WTC11 (cell line): ENCODE measurements at regions not wholly inside any gene's neighbourhood (a gene's known extent, or its start where the extent isn't known, plus 50 kb on each side); places are given as distances from the start of the nearest gene placed in this dataset.

ENCODE experiments used
- ATAC-seq: fragments of 200-7000 bp; cut with Tn5 transposase; 2 replicates; pipeline ENCODE4 v1.10.0; 2021; ENCODE audit warnings: mild to moderate bottlenecking, moderate library complexity
- CTCF ChIA-PET: fragments of 300-600 bp; sonication (Branson Sonifier 250); formaldehyde crosslinking; loops from one replicate; lab custom pipeline; 2021; ENCODE audit warnings: antibody characterized with exemption; lab: Charles Lee
- POLR2A ChIA-PET: fragments of 350-600 bp; sonication (Branson Sonifier 250); formaldehyde crosslinking; loops from one replicate; lab custom pipeline; 2021; ENCODE audit warnings: antibody characterized with exemption; lab: Charles Lee
- DNase-seq: peaks from one replicate; pipeline ENCODE4 v3.0.0; 2021; ENCODE audit warnings: low spot score
- H3K27ac Mint-ChIP-seq: 2 replicates; pipeline ENCODE4 v1.8.0; 2021; ENCODE audit warnings: mixed read lengths
- H3K27me3 Mint-ChIP-seq: 2 replicates; pipeline ENCODE4 v1.8.0; 2021; ENCODE audit warnings: low read depth, mild to moderate bottlenecking, moderate library complexity, mixed read lengths
- H3K36me3 Mint-ChIP-seq: 2 replicates; pipeline ENCODE4 v1.8.0; 2021; ENCODE audit warnings: mixed read lengths
- H3K4me1 Mint-ChIP-seq: 2 replicates; pipeline ENCODE4 v1.8.0; 2022; ENCODE audit warnings: mixed read lengths
- H3K4me3 Mint-ChIP-seq: 2 replicates; pipeline ENCODE4 v1.8.0; 2021; ENCODE audit warnings: mild to moderate bottlenecking, moderate library complexity, mixed read lengths
- H3K9me3 Mint-ChIP-seq: 2 replicates; pipeline ENCODE4 v1.8.0; 2021; ENCODE audit warnings: mixed read lengths
- ATF1 ChIP-seq: sonication (generic); formaldehyde crosslinking; IDR thresholded peaks from 2 replicates; pipeline ENCODE4 v1.8.1; 2023; ENCODE audit warnings: mild to moderate bottlenecking, moderate library complexity, missing genetic modification reagents
- CBFB ChIP-seq: sonication (generic); formaldehyde crosslinking; IDR thresholded peaks from 2 replicates; pipeline ENCODE4 v1.8.1; 2022; ENCODE audit warnings: mild to moderate bottlenecking, low read depth, missing genetic modification reagents
- ESRRA ChIP-seq: sonication (generic); formaldehyde crosslinking; IDR thresholded peaks from 2 replicates; pipeline ENCODE4 v1.8.1; 2022; ENCODE audit warnings: mild to moderate bottlenecking, missing genetic modification reagents, borderline replicate concordance
- ETV6 ChIP-seq: sonication (generic); formaldehyde crosslinking; IDR thresholded peaks from 2 replicates; pipeline ENCODE4 v1.8.1; 2022; ENCODE audit warnings: mild to moderate bottlenecking, missing genetic modification reagents
- FOXJ3 ChIP-seq: sonication (generic); formaldehyde crosslinking; IDR thresholded peaks from 2 replicates; pipeline ENCODE4 v1.9.0; 2021; ENCODE audit warnings: missing genetic modification reagents, mild to moderate bottlenecking, borderline replicate concordance
- FOXK1 ChIP-seq: sonication (generic); formaldehyde crosslinking; IDR thresholded peaks from 2 replicates; pipeline ENCODE4 v1.8.0; 2022; ENCODE audit warnings: mild to moderate bottlenecking, moderate library complexity, missing genetic modification reagents
- GRHL2 ChIP-seq: fragments of 250-450 bp; sonication (Bioruptor Pico); IDR thresholded peaks from 2 replicates; pipeline ENCODE4 v1.8.0; 2022; ENCODE audit warnings: mild to moderate bottlenecking, moderate library complexity; ENCODE audit not compliant: insufficient replicate concordance, severe bottlenecking
- MXD4 ChIP-seq: fragments of 250-450 bp; sonication (Bioruptor Pico); IDR thresholded peaks from 2 replicates; pipeline ENCODE4 v1.8.0; 2021; ENCODE audit warnings: mild to moderate bottlenecking, moderate library complexity, borderline replicate concordance
- MYBL2 ChIP-seq: sonication (generic); formaldehyde crosslinking; IDR thresholded peaks from 2 replicates; pipeline ENCODE4 v1.8.1; 2023; ENCODE audit warnings: mild to moderate bottlenecking, moderate library complexity, missing genetic modification reagents
- NFYB ChIP-seq: sonication (generic); formaldehyde crosslinking; conservative IDR thresholded peaks from 2 replicates; pipeline ENCODE4 v1.8.0; 2022; ENCODE audit warnings: low read depth, missing genetic modification reagents
- OVOL2 ChIP-seq: fragments of 250-450 bp; sonication (Bioruptor Pico); IDR thresholded peaks from 2 replicates; pipeline ENCODE4 v1.9.0; 2021; ENCODE audit warnings: mild to moderate bottlenecking, borderline replicate concordance
- SMAD3 ChIP-seq: sonication (generic); formaldehyde crosslinking; IDR thresholded peaks from 2 replicates; pipeline ENCODE4 v1.8.0; 2022; ENCODE audit warnings: missing genetic modification reagents, mild to moderate bottlenecking, borderline replicate concordance
- ZNF138 ChIP-seq: sonication (generic); formaldehyde crosslinking; conservative IDR thresholded peaks from 2 replicates; pipeline ENCODE4 v1.8.1; 2022; ENCODE audit warnings: mild to moderate bottlenecking, moderate library complexity, missing genetic modification reagents
- ZNF263 ChIP-seq: sonication (generic); formaldehyde crosslinking; IDR thresholded peaks from 2 replicates; pipeline ENCODE4 v1.8.1; 2022; ENCODE audit warnings: low read depth, mild to moderate bottlenecking, moderate library complexity, missing genetic modification reagents
- ZNF317 ChIP-seq: sonication (generic); formaldehyde crosslinking; IDR thresholded peaks from 2 replicates; pipeline ENCODE4 v1.8.1; 2023; ENCODE audit warnings: low read depth, mild to moderate bottlenecking, moderate library complexity, missing genetic modification reagents, borderline replicate concordance
- ZNF396 ChIP-seq: fragments of 250-450 bp; sonication (Bioruptor Pico); IDR thresholded peaks from 2 replicates; pipeline ENCODE4 v1.8.0; 2021; ENCODE audit warnings: mild to moderate bottlenecking, moderate library complexity, borderline replicate concordance
- ZNF423 ChIP-seq: fragments of 250-450 bp; sonication (Bioruptor Pico); IDR thresholded peaks from 2 replicates; pipeline ENCODE4 v2.1.2; 2022; ENCODE audit warnings: mild to moderate bottlenecking, moderate library complexity
- TF ChIP-seq, protein P1 (sequence below): sonication (generic); formaldehyde crosslinking; IDR thresholded peaks from 2 replicates; pipeline ENCODE4 v1.8.0; 2022; ENCODE audit warnings: mild to moderate bottlenecking, missing genetic modification reagents
- TF ChIP-seq, protein P2 (sequence below): sonication (generic); formaldehyde crosslinking; IDR thresholded peaks from 2 replicates; pipeline ENCODE4 v1.8.0; 2023; ENCODE audit warnings: missing genetic modification reagents
- TF ChIP-seq, protein P3 (sequence below): sonication (generic); formaldehyde crosslinking; IDR thresholded peaks from 2 replicates; pipeline ENCODE4 v1.8.1; 2023; ENCODE audit warnings: mild to moderate bottlenecking, missing genetic modification reagents
- TF ChIP-seq, protein P4 (sequence below): fragments of 250-450 bp; sonication (Bioruptor Pico); IDR thresholded peaks from 2 replicates; pipeline ENCODE4 v1.9.0; 2021; ENCODE audit warnings: moderate library complexity, mild to moderate bottlenecking, inconsistent platforms, borderline replicate concordance
- TF ChIP-seq, protein P5 (sequence below): sonication (generic); formaldehyde crosslinking; IDR thresholded peaks from 2 replicates; pipeline ENCODE4 v1.8.0; 2022; ENCODE audit warnings: missing genetic modification reagents
- TF ChIP-seq, protein P6 (sequence below): sonication (generic); formaldehyde crosslinking; IDR thresholded peaks from 2 replicates; pipeline ENCODE4 v1.8.1; 2023; ENCODE audit warnings: mild to moderate bottlenecking, moderate library complexity, missing genetic modification reagents
- TF ChIP-seq, protein P7 (sequence below): sonication (generic); formaldehyde crosslinking; conservative IDR thresholded peaks from 2 replicates; pipeline ENCODE4 v1.8.1; 2022; ENCODE audit warnings: mild to moderate bottlenecking, missing genetic modification reagents

DNA sequence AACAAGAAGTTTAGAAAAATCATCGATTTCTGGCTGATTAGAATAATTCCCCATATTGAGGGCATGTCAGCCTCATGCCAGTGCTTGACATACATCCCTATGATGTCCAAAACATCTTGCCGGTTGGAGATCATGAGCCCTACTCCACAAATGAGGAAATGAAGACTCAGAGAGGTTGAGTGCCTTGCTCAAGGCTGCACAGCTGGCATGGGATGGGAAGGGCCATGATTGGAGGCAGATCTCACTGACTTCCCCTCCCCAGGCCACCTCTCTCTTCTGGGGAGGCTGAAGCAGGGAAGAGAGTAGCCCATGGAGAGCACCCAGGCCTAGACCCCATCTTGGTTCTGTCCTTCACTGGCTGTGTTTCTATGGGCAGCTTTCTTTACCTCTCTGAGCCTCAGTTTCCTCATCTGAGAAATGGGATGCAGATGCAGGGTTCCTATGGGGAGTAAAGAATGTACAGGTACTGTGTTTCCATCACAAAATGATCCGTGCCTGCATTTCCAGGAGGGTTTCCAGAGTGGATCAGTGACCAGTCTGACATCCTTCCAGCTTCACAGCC lies 145.7 kb downstream of the SYF2 start:
- no peak for TF ChIP-seq ETV6 (CRISPR knock-in tag)
- no peak for TF ChIP-seq ZNF263
- TF ChIP-seq FOXJ3 (CRISPR knock-in tag): no peak
- TF ChIP-seq, protein P1, sequence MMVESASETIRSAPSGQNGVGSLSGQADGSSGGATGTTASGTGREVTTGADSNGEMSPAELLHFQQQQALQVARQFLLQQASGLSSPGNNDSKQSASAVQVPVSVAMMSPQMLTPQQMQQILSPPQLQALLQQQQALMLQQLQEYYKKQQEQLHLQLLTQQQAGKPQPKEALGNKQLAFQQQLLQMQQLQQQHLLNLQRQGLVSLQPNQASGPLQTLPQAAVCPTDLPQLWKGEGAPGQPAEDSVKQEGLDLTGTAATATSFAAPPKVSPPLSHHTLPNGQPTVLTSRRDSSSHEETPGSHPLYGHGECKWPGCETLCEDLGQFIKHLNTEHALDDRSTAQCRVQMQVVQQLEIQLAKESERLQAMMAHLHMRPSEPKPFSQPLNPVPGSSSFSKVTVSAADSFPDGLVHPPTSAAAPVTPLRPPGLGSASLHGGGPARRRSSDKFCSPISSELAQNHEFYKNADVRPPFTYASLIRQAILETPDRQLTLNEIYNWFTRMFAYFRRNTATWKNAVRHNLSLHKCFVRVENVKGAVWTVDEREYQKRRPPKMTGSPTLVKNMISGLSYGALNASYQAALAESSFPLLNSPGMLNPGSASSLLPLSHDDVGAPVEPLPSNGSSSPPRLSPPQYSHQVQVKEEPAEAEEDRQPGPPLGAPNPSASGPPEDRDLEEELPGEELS: no peak
- TF ChIP-seq, protein P2, sequence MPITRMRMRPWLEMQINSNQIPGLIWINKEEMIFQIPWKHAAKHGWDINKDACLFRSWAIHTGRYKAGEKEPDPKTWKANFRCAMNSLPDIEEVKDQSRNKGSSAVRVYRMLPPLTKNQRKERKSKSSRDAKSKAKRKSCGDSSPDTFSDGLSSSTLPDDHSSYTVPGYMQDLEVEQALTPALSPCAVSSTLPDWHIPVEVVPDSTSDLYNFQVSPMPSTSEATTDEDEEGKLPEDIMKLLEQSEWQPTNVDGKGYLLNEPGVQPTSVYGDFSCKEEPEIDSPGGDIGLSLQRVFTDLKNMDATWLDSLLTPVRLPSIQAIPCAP (CRISPR knock-in tag): no peak
- TF ChIP-seq, protein P3, sequence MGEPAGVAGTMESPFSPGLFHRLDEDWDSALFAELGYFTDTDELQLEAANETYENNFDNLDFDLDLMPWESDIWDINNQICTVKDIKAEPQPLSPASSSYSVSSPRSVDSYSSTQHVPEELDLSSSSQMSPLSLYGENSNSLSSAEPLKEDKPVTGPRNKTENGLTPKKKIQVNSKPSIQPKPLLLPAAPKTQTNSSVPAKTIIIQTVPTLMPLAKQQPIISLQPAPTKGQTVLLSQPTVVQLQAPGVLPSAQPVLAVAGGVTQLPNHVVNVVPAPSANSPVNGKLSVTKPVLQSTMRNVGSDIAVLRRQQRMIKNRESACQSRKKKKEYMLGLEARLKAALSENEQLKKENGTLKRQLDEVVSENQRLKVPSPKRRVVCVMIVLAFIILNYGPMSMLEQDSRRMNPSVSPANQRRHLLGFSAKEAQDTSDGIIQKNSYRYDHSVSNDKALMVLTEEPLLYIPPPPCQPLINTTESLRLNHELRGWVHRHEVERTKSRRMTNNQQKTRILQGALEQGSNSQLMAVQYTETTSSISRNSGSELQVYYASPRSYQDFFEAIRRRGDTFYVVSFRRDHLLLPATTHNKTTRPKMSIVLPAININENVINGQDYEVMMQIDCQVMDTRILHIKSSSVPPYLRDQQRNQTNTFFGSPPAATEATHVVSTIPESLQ: no peak
- no peak for TF ChIP-seq GRHL2 (CRISPR knock-in tag)
- TF ChIP-seq ZNF396 (CRISPR knock-in tag): no peak
- TF ChIP-seq, all 79 proteins: peak for 0
- H3K27ac Mint-ChIP-seq: no peak overlapping the region
- DNase-seq (no peak), ATAC-seq (no peak)
- H3K27me3 Mint-ChIP-seq: no peaks in the 10 kb centered on the region
- 0 out of 2 replicates have a peak, but pooled peaks cover 3% of the 10 kb centered on the region for H3K4me1 Mint-ChIP-seq
- H3K9me3 Mint-ChIP-seq: no peaks in the 10 kb centered on the region
- CTCF ChIA-PET: no interaction called here
- no peaks in the 10 kb centered on the region for H3K36me3 Mint-ChIP-seq
- POLR2A ChIA-PET: interaction anchor here (0.5 kb wide), 1 partner anchor 167 kb away, joined by 3 read pairs; no protein-coding TSS in a partner anchor
- H3K4me3 Mint-ChIP-seq: no peak overlapping the region

DNA sequence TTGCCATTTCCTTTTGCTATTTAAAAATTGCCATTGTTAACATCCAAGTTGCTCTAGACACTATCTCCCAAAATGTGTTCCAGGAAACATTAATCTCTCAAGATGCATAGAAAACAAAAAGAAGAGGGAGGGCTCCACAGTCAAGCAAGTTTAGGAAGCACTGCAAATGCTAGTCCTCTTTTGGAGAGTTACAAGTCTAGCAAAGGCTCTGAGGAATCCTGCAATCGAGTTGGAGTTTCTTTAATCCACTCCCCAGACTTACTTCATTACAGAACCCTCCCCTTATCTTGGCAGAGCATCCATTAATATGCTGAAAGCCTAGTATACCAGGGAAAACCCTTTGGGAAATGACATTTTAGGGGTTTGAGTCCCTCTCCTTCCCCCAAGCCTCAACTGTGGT lies 147.9 kb downstream of the SYF2 start:
- Mint-ChIP-seq H3K4me3 (no peak overlapping the region), H3K9me3 (no peaks in the 10 kb centered on the region), H3K36me3 (no peaks in the 10 kb centered on the region), H3K27ac (no peak overlapping the region), H3K4me1 (0 out of 2 replicates have a peak, but pooled peaks cover 3% of the 10 kb centered on the region), H3K27me3 (peaks cover 8% of the 10 kb centered on the region)
- ChIA-PET CTCF (interaction anchor here (0.6 to 2.0 kb wide), 3 partner anchors 48 to 235 kb away, joined by 3 to 7 read pairs (median 4); no protein-coding TSS in a partner anchor), POLR2A (interaction anchor here (0.6 kb wide), 1 partner anchor 1036 kb away, joined by 3 read pairs; no protein-coding TSS in a partner anchor)
- ATAC-seq (no peak), DNase-seq (no peak)
- no peak for TF ChIP-seq ZNF423
- TF ChIP-seq, protein P4, sequence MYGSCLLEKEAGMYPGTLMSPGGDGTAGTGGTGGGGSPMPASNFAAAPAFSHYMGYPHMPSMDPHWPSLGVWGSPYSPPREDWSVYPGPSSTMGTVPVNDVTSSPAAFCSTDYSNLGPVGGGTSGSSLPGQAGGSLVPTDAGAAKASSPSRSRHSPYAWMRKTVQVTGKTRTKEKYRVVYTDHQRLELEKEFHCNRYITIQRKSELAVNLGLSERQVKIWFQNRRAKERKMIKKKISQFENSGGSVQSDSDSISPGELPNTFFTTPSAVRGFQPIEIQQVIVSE: no peak
- TF ChIP-seq ZNF138: no peak
- TF ChIP-seq MXD4 (CRISPR knock-in tag): no peak
- no peak for TF ChIP-seq NFYB (CRISPR knock-in tag)
- no peak for TF ChIP-seq ZNF317 (CRISPR knock-in tag)
- TF ChIP-seq, protein P5, sequence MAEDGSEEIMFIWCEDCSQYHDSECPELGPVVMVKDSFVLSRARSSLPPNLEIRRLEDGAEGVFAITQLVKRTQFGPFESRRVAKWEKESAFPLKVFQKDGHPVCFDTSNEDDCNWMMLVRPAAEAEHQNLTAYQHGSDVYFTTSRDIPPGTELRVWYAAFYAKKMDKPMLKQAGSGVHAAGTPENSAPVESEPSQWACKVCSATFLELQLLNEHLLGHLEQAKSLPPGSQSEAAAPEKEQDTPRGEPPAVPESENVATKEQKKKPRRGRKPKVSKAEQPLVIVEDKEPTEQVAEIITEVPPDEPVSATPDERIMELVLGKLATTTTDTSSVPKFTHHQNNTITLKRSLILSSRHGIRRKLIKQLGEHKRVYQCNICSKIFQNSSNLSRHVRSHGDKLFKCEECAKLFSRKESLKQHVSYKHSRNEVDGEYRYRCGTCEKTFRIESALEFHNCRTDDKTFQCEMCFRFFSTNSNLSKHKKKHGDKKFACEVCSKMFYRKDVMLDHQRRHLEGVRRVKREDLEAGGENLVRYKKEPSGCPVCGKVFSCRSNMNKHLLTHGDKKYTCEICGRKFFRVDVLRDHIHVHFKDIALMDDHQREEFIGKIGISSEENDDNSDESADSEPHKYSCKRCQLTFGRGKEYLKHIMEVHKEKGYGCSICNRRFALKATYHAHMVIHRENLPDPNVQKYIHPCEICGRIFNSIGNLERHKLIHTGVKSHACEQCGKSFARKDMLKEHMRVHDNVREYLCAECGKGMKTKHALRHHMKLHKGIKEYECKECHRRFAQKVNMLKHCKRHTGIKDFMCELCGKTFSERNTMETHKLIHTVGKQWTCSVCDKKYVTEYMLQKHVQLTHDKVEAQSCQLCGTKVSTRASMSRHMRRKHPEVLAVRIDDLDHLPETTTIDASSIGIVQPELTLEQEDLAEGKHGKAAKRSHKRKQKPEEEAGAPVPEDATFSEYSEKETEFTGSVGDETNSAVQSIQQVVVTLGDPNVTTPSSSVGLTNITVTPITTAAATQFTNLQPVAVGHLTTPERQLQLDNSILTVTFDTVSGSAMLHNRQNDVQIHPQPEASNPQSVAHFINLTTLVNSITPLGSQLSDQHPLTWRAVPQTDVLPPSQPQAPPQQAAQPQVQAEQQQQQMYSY (CRISPR knock-in tag): no peak
- no peak for TF ChIP-seq OVOL2 (CRISPR knock-in tag)
- TF ChIP-seq, protein P6, sequence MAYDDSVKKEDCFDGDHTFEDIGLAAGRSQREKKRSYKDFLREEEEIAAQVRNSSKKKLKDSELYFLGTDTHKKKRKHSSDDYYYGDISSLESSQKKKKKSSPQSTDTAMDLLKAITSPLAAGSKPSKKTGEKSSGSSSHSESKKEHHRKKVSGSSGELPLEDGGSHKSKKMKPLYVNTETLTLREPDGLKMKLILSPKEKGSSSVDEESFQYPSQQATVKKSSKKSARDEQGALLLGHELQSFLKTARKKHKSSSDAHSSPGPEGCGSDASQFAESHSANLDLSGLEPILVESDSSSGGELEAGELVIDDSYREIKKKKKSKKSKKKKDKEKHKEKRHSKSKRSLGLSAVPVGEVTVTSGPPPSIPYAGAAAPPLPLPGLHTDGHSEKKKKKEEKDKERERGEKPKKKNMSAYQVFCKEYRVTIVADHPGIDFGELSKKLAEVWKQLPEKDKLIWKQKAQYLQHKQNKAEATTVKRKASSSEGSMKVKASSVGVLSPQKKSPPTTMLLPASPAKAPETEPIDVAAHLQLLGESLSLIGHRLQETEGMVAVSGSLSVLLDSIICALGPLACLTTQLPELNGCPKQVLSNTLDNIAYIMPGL (CRISPR knock-in tag): no peak
- no peak for TF ChIP-seq ESRRA (CRISPR knock-in tag)
- TF ChIP-seq MYBL2 (CRISPR knock-in tag): no peak
- no peak for TF ChIP-seq CBFB (CRISPR knock-in tag)
- TF ChIP-seq SMAD3: no peak
- no peak for TF ChIP-seq ATF1 (CRISPR knock-in tag)
- TF ChIP-seq FOXK1: no peak
- TF ChIP-seq, protein P7, sequence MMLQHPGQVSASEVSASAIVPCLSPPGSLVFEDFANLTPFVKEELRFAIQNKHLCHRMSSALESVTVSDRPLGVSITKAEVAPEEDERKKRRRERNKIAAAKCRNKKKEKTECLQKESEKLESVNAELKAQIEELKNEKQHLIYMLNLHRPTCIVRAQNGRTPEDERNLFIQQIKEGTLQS (CRISPR knock-in tag): no peak
